Keratinocyte (primary cell): ENCODE measurements at regions not wholly inside any gene's neighbourhood (a gene's known extent, or its start where the extent isn't known, plus 50 kb on each side); places are given as distances from the start of the nearest gene placed in this dataset.
A peak's percentile ranks its signal among the peaks of the same experiment; 100 is the strongest.

Experiments used
- DNase-seq: peaks from one replicate; pipeline ENCODE4 v3.0.0-alpha.2; 2011; ENCODE audit warnings: low read depth, missing footprints, low spot score
- FAIRE-seq: peaks from 2 replicates; lab custom pipeline; 2011; peaks lifted over from hg19 to GRCh38; lab: Jason Lieb, UNC
- H2AFZ ChIP-seq: 2 replicates; pipeline ENCODE4 v1.6.0; 2012; ENCODE audit warnings: low read length, control low read depth, inconsistent platforms; ENCODE audit not compliant: control insufficient read depth
- H3K27ac ChIP-seq: 2 replicates; pipeline ENCODE4 v1.5.1; 2011; ENCODE audit warnings: low read length; ENCODE audit not compliant: control insufficient read depth, insufficient read depth
- H3K27me3 ChIP-seq: 3 replicates; pipeline ENCODE4 v1.6.0; 2011; ENCODE audit warnings: low read length; ENCODE audit not compliant: control insufficient read depth, insufficient read depth; ENCODE audit errors: extremely low read depth
- H3K36me3 ChIP-seq, 2 experiments: 2 replicates in 1 of 2; 3 replicates in 1 of 2; pipeline ENCODE4 v1.5.1; 2011; ENCODE audit warnings: low read length in 2 of 2, mild to moderate bottlenecking in 1 of 2; ENCODE audit not compliant: control insufficient read depth in 2 of 2, insufficient read depth in 2 of 2; ENCODE audit errors: extremely low read depth in 1 of 2
- H3K4me1 ChIP-seq: 3 replicates; pipeline ENCODE4 v1.5.1; 2011; ENCODE audit warnings: low read length; ENCODE audit not compliant: control insufficient read depth, insufficient read depth; ENCODE audit errors: extremely low read depth
- H3K4me2 ChIP-seq: 3 replicates; pipeline ENCODE4 v1.6.0; 2011; ENCODE audit warnings: low read depth, low read length; ENCODE audit not compliant: control insufficient read depth, insufficient read depth; ENCODE audit errors: extremely low read depth
- H3K4me3 ChIP-seq, 3 experiments: fragments of 200-600 bp in 1 of 3; sonication (generic) in 1 of 3; 2 replicates in 2 of 3; 3 replicates in 1 of 3; pipeline ENCODE4 v1.5.1; 2011 to 2016; ENCODE audit warnings: low read length in 3 of 3, mild to moderate bottlenecking in 3 of 3, control low read depth in 2 of 3, inconsistent platforms in 1 of 3, low read depth in 1 of 3, mixed read lengths in 1 of 3, mixed run types in 1 of 3, moderate library complexity in 1 of 3; ENCODE audit not compliant: control insufficient read depth in 2 of 3, insufficient read depth in 2 of 3; ENCODE audit errors: extremely low read depth in 1 of 3
- H3K79me2 ChIP-seq: 2 replicates; pipeline ENCODE4 v1.6.0; 2012; ENCODE audit warnings: low read length; ENCODE audit not compliant: control insufficient read depth, insufficient read depth
- H3K9ac ChIP-seq: 3 replicates; pipeline ENCODE4 v1.6.0; 2011; ENCODE audit warnings: low read length; ENCODE audit not compliant: control insufficient read depth, insufficient read depth; ENCODE audit errors: extremely low read depth
- H3K9me1 ChIP-seq: 3 replicates; pipeline ENCODE4 v1.6.0; 2011; ENCODE audit warnings: low read length; ENCODE audit not compliant: control insufficient read depth, insufficient read depth; ENCODE audit errors: extremely low read depth
- H3K9me3 ChIP-seq: 2 replicates; pipeline ENCODE4 v1.5.1; 2012; ENCODE audit warnings: low read depth, low read length; ENCODE audit not compliant: control insufficient read depth
- H4K20me1 ChIP-seq: 3 replicates; pipeline ENCODE4 v1.6.0; 2011; ENCODE audit warnings: low read length; ENCODE audit not compliant: control insufficient read depth, insufficient read depth; ENCODE audit errors: extremely low read depth
- CTCF ChIP-seq, 3 experiments: IDR thresholded peaks in 1 of 3; conservative IDR thresholded peaks in 1 of 3; optimal IDR thresholded peaks in 1 of 3; 2 replicates in 2 of 3; 3 replicates in 1 of 3; pipeline versions ENCODE3 to v1.5.1; 2011; ENCODE audit warnings: low read length in 3 of 3, mild to moderate bottlenecking in 3 of 3, moderate library complexity in 2 of 3, control low read depth in 1 of 3, inconsistent platforms in 1 of 3; ENCODE audit not compliant: insufficient read depth in 2 of 3; ENCODE audit errors: extremely low read depth in 1 of 3
- EZH2 ChIP-seq: IDR thresholded peaks from one replicate; pipeline ENCODE4 v1.6.1; 2012; ENCODE audit warnings: inconsistent platforms, mild to moderate bottlenecking, low read length, moderate library complexity
- dilution Hi-C: fragments of 300-500 bp; cut with MboI; formaldehyde crosslinking; loops from one replicate; pipeline ENCODE4 v1.7.0; 2020; ENCODE audit warnings: low sequenced_read_pairs; ENCODE audit not compliant: extremely low pct_ligation_motif_present

GRCh38 chr13:73190477-73190876, 131.7 kb downstream of the KLF5 start:
- Histone ChIP-seq H2AFZ (peak overlapping the region; percentile 78), H4K20me1 (no peaks in the 10 kb centered on the region), H3K4me2 (peak overlapping the region; percentile 39), H3K9me1 (no peaks in the 10 kb centered on the region), H3K9ac (peak overlapping the region; percentile 2), H3K27ac (no peak overlapping the region), H3K79me2 (no peaks in the 10 kb centered on the region), H3K27me3 (no peaks in the 10 kb centered on the region), H3K4me1 (peaks cover 19% of the 10 kb centered on the region), H3K36me3 (no peaks in the 10 kb centered on the region), H3K9me3 (no peaks in the 10 kb centered on the region), H3K4me3 (no peak overlapping the region)
- TF ChIP-seq EZH2 (no peak), CTCF (optimal IDR thresholded peaks at IDR 0.05 in 1 of 3, IDR thresholded peaks at IDR 0.05 in 1 of 3, conservative IDR thresholded peaks at IDR 0.05 in 1 of 3; ENCODE audit: extremely low read depth in 1 of 3, insufficient read depth in 2 of 3, low read length in 3 of 3) (no peak)
- dilution Hi-C loops: no loop called here
- FAIRE-seq: peak; percentile 46
- DNase-seq: no peak

GRCh38 chr13:73189776-73190175, 131.0 kb downstream of the KLF5 start:
- FAIRE-seq: no peak
- dilution Hi-C loops: no loop called here

More at GRCh38 chr13:73189776-73190175, 131.0 kb downstream of the KLF5 start:
- H3K4me3 ChIP-seq: no peak overlapping the region
- no peak for DNase-seq
- peak overlapping the region; percentile 1 for H2AFZ ChIP-seq
- H4K20me1 ChIP-seq: no peaks in the 10 kb centered on the region
- H3K9me3 ChIP-seq: no peaks in the 10 kb centered on the region
- no peaks in the 10 kb centered on the region for H3K27me3 ChIP-seq
- H3K27ac ChIP-seq: peak overlapping the region; percentile 19
- no peaks in the 10 kb centered on the region for H3K9me1 ChIP-seq
- no peaks in the 10 kb centered on the region for H3K79me2 ChIP-seq
- no peak for TF ChIP-seq CTCF (optimal IDR thresholded peaks at IDR 0.05 in 1 of 3, IDR thresholded peaks at IDR 0.05 in 1 of 3, conservative IDR thresholded peaks at IDR 0.05 in 1 of 3; ENCODE audit: extremely low read depth in 1 of 3, insufficient read depth in 2 of 3, low read length in 3 of 3)
- peaks cover 19% of the 10 kb centered on the region for H3K4me1 ChIP-seq
- peak overlapping the region; percentile 39 for H3K4me2 ChIP-seq
- H3K36me3 ChIP-seq: no peaks in the 10 kb centered on the region
- peak overlapping the region; percentile 2 for H3K9ac ChIP-seq
